IMR-90 (cell line): ENCODE measurements at regions not wholly inside any gene's neighbourhood (a gene's known extent, or its start where the extent isn't known, plus 50 kb on each side); places are given as distances from the start of the nearest gene placed in this dataset.

Experiments
- ATAC-seq: fragments of 200-7000 bp; cut with Tn5 transposase; 2 replicates; pipeline ENCODE4 v1.9.1; 2020; ENCODE audit warnings: low read depth, mild to moderate bottlenecking, moderate library complexity
- BruUV-seq: library from RNA; stranded (reverse); fragments of 400-500 nt; replicated peaks from 2 replicates; lab custom pipeline; 2021; lab: Mats Ljungman, UMichigan
- CTCF ChIA-PET: fragments of 300-600 bp; formaldehyde crosslinking; extraction: SDS; loops from one replicate; lab custom pipeline; 2021; ENCODE audit warnings: antibody characterized with exemption; lab: Yijun Ruan, JAX
- POLR2A ChIA-PET: fragments of 300-600 bp; sonication (Branson Sonifier 250); formaldehyde crosslinking; loops from one replicate; lab custom pipeline; 2022; ENCODE audit warnings: antibody characterized with exemption; ENCODE audit not compliant: unreplicated experiment; lab: Charles Lee
- DNase-seq: peaks from one replicate; pipeline ENCODE4 v3.0.0; 2013
- H2AFZ ChIP-seq: replicated peaks from 2 replicates; pipeline ENCODE3; 2013; ENCODE audit warnings: low read length, mild to moderate bottlenecking; ENCODE audit not compliant: poor library complexity
- H2AK5ac ChIP-seq: 2 replicates; pipeline ENCODE4 v1.6.1; 2013; ENCODE audit warnings: low read depth, low read length, inconsistent platforms
- H2AK9ac ChIP-seq: replicated peaks from 2 replicates; pipeline ENCODE3; 2013; ENCODE audit warnings: mild to moderate bottlenecking, low read depth, low read length, moderate library complexity; ENCODE audit not compliant: poor library complexity
- H2BK120ac ChIP-seq: 2 replicates; pipeline ENCODE4 v1.6.1; 2013; ENCODE audit warnings: low read depth, low read length, inconsistent platforms
- H2BK15ac ChIP-seq: 3 replicates; pipeline ENCODE4 v1.6.1; 2013; ENCODE audit warnings: low read depth, low read length, inconsistent platforms
- H2BK20ac ChIP-seq: 2 replicates; pipeline ENCODE4 v1.6.1; 2013; ENCODE audit warnings: low read depth, mild to moderate bottlenecking, inconsistent platforms, low read length, moderate library complexity
- H2BK5ac ChIP-seq: 2 replicates; pipeline ENCODE4 v1.6.1; 2013; ENCODE audit warnings: mild to moderate bottlenecking, low read depth, low read length, inconsistent platforms; ENCODE audit not compliant: poor library complexity, severe bottlenecking
- H3K14ac ChIP-seq: replicated peaks from 2 replicates; pipeline ENCODE4 v1.6.1; 2013; ENCODE audit warnings: low read depth, low read length, inconsistent platforms
- H3K18ac ChIP-seq: 2 replicates; pipeline ENCODE4 v1.6.1; 2013; ENCODE audit warnings: low read depth, low read length, control low read depth
- H3K23ac ChIP-seq: 2 replicates; pipeline ENCODE4 v1.6.1; 2013; ENCODE audit warnings: low read depth, low read length, inconsistent platforms
- H3K27ac ChIP-seq: 2 replicates; pipeline ENCODE4 v1.5.1; 2013; ENCODE audit warnings: mild to moderate bottlenecking, control low read depth, low read length; ENCODE audit not compliant: insufficient read depth
- H3K27me3 ChIP-seq: 2 replicates; pipeline ENCODE4 v1.6.1; 2013; ENCODE audit warnings: low read length; ENCODE audit not compliant: control insufficient read depth, insufficient read depth
- H3K36me3 ChIP-seq: 2 replicates; pipeline ENCODE4 v1.6.1; 2013; ENCODE audit warnings: low read length, mixed read lengths; ENCODE audit not compliant: control insufficient read depth, insufficient read depth
- H3K4ac ChIP-seq: 2 replicates; pipeline ENCODE4 v1.6.1; 2013; ENCODE audit warnings: low read depth, low read length, inconsistent platforms
- H3K4me1 ChIP-seq: 2 replicates; pipeline ENCODE4 v1.6.1; 2013; ENCODE audit warnings: low read length, mixed read lengths; ENCODE audit not compliant: control insufficient read depth, insufficient read depth
- H3K4me2 ChIP-seq: 2 replicates; pipeline ENCODE4 v1.6.1; 2013; ENCODE audit warnings: low read depth, mild to moderate bottlenecking, control low read depth, low read length, moderate library complexity
- H3K4me3 ChIP-seq: 2 replicates; pipeline ENCODE4 v1.5.1; 2013; ENCODE audit warnings: low read depth, mild to moderate bottlenecking, control low read depth, low read length, moderate library complexity; ENCODE audit not compliant: insufficient read depth
- H3K56ac ChIP-seq: 2 replicates; pipeline ENCODE4 v1.6.1; 2013; ENCODE audit warnings: low read length, inconsistent platforms; ENCODE audit not compliant: insufficient read depth; ENCODE audit errors: extremely low read depth
- H3K79me1 ChIP-seq, 2 experiments: 2 replicates each; pipeline ENCODE4 v1.6.1; 2013; ENCODE audit warnings: low read length in 2 of 2, inconsistent platforms in 1 of 2, low read depth in 1 of 2
- H3K9ac ChIP-seq: 2 replicates; pipeline ENCODE4 v1.6.1; 2013; ENCODE audit warnings: low read depth, low read length, control low read depth
- H3K9me1 ChIP-seq: 2 replicates; pipeline ENCODE4 v1.6.1; 2013; ENCODE audit warnings: low read length, inconsistent platforms; ENCODE audit not compliant: insufficient read depth
- H3K9me3 ChIP-seq: 2 replicates; pipeline ENCODE4 v1.6.1; 2013; ENCODE audit warnings: low read length; ENCODE audit not compliant: control insufficient read depth, insufficient read depth
- H4K20me1 ChIP-seq: 2 replicates; pipeline ENCODE4 v1.6.1; 2013; ENCODE audit warnings: low read length, inconsistent platforms; ENCODE audit not compliant: insufficient read depth
- H4K5ac ChIP-seq: 2 replicates; pipeline ENCODE4 v1.6.1; 2013; ENCODE audit warnings: mild to moderate bottlenecking, low read depth, low read length, control low read depth
- H4K8ac ChIP-seq, 2 experiments: 2 replicates each; pipeline ENCODE4 v1.6.1; 2013; ENCODE audit warnings: low read depth in 2 of 2, low read length in 2 of 2, control low read depth in 1 of 2, inconsistent platforms in 1 of 2
- H4K91ac ChIP-seq: 2 replicates; pipeline ENCODE4 v1.6.1; 2013; ENCODE audit warnings: low read depth, low read length, inconsistent platforms; ENCODE audit not compliant: insufficient read depth
- BHLHE40 ChIP-seq: fragments of 150-350 bp; IDR thresholded peaks from 2 replicates; pipeline ENCODE4 v1.6.1; 2016; ENCODE audit warnings: mild to moderate bottlenecking, low read depth, low read length
- CEBPB ChIP-seq: IDR thresholded peaks from 2 replicates; pipeline ENCODE4 v1.6.1; 2012; ENCODE audit warnings: low read depth, low read length, improper control_type of control experiment
- CHD1 ChIP-seq: IDR thresholded peaks from 2 replicates; pipeline ENCODE4 v1.6.1; 2012; ENCODE audit warnings: low read depth, low read length, improper control_type of control experiment
- CTCF ChIP-seq: conservative IDR thresholded peaks from 2 replicates; pipeline ENCODE4 v1.5.1; 2012; ENCODE audit warnings: mild to moderate bottlenecking, low read depth, low read length, improper control_type of control experiment
- ELK1 ChIP-seq: fragments of 150-350 bp; IDR thresholded peaks from 2 replicates; pipeline ENCODE4 v1.6.1; 2016; ENCODE audit warnings: low read depth, mild to moderate bottlenecking, low read length, moderate library complexity, borderline replicate concordance
- FOS ChIP-seq: fragments of 150-350 bp; IDR thresholded peaks from 2 replicates; pipeline ENCODE4 v1.6.1; 2016; ENCODE audit warnings: low read depth, low read length
- MAFK ChIP-seq: IDR thresholded peaks from 2 replicates; pipeline ENCODE4 v1.6.1; 2012; ENCODE audit warnings: low read depth, low read length, improper control_type of control experiment
- MAZ ChIP-seq: IDR thresholded peaks from 2 replicates; pipeline ENCODE4 v1.6.1; 2012; ENCODE audit warnings: low read depth, mild to moderate bottlenecking, low read length, improper control_type of control experiment, moderate library complexity, borderline replicate concordance
- MXI1 ChIP-seq: IDR thresholded peaks from 2 replicates; pipeline ENCODE4 v1.6.1; 2012; ENCODE audit warnings: low read depth, mild to moderate bottlenecking, low read length, moderate library complexity, borderline replicate concordance
- NFE2L2 ChIP-seq: fragments of 150-350 bp; IDR thresholded peaks from 2 replicates; pipeline ENCODE4 v1.6.1; 2016; ENCODE audit warnings: low read depth, mild to moderate bottlenecking, low read length
- POLR2A ChIP-seq: IDR thresholded peaks from 2 replicates; pipeline ENCODE4 v1.6.1; 2012; ENCODE audit warnings: mild to moderate bottlenecking, low read depth, low read length
- RAD21 ChIP-seq: IDR thresholded peaks from 2 replicates; pipeline ENCODE4 v1.6.1; 2012; ENCODE audit warnings: low read length, improper control_type of control experiment
- RCOR1 ChIP-seq: IDR thresholded peaks from 2 replicates; pipeline ENCODE4 v1.6.1; 2012; ENCODE audit warnings: mild to moderate bottlenecking, low read length, improper control_type of control experiment; ENCODE audit not compliant: insufficient replicate concordance
- RFX5 ChIP-seq: IDR thresholded peaks from 2 replicates; pipeline ENCODE4 v1.8.0; 2012; ENCODE audit warnings: low read depth, mild to moderate bottlenecking, low read length, moderate library complexity
- SMC3 ChIP-seq: fragments of 150-350 bp; IDR thresholded peaks from 2 replicates; pipeline ENCODE4 v1.6.1; 2016; ENCODE audit warnings: low read depth, mild to moderate bottlenecking, antibody characterized with exemption, low read length, moderate library complexity
- USF2 ChIP-seq: fragments of 150-350 bp; IDR thresholded peaks from 2 replicates; pipeline ENCODE4 v1.6.1; 2017; ENCODE audit warnings: mild to moderate bottlenecking, antibody characterized with exemption, low read length, low read depth
- WGBS, 2 experiments: methylation state at CpG; one replicate each; pipeline versions ENCODE4 v1.1.5 to v1.1.7; 2013; ENCODE audit warnings: missing lambda C conversion rate in 2 of 2; ENCODE audit not compliant: insufficient read length in 1 of 2; ENCODE audit errors: extremely low coverage in 2 of 2; 5-methylcytosine and 5-hydroxymethylcytosine counted together
- dilution Hi-C: fragments of 300-500 bp; cut with HindIII; formaldehyde crosslinking; loops from one replicate; pipeline ENCODE4 v1.14.3; 2018; ENCODE audit warnings: low sequenced_read_pairs; ENCODE audit not compliant: unreplicated experiment
- in situ Hi-C: fragments of 300-500 bp; cut with MboI; formaldehyde crosslinking; loops from 3 replicates; pipeline ENCODE4 v1.14.3; 2019; ENCODE audit warnings: low sequenced_read_pairs, inconsistent platforms, mixed read lengths
- intact Hi-C: fragments of 100-400 bp; cut with micrococcal nuclease; formaldehyde crosslinking; loops from 2 replicates; pipeline ENCODE4 v1.10.0; 2022

- no peaks in the 10 kb centered on the region for H3K9me1 ChIP-seq
- ChIA-PET CTCF (no interaction called here), POLR2A (interaction anchor here (0.6 kb wide), 1 partner anchor 36 kb away, joined by 6 read pairs; no protein-coding TSS in a partner anchor)
- H3K27ac ChIP-seq = no peak overlapping the region
- in situ Hi-C loops (no loop called here), dilution Hi-C loops (no loop called here), intact Hi-C loops (no loop called here)
- H3K9me3 ChIP-seq = no peaks in the 10 kb centered on the region
- BruUV-seq = no TSS peak
- H3K4me3 ChIP-seq = no peak overlapping the region
- no peak overlapping the region for H3K4me2 ChIP-seq
- H3K14ac ChIP-seq = no peak overlapping the region
- no peak overlapping the region for H3K4ac ChIP-seq
- no peak overlapping the region for H2BK120ac ChIP-seq
- H3K23ac ChIP-seq = no peak overlapping the region
- H2AK5ac ChIP-seq = no peak overlapping the region
- no peak overlapping the region for H4K5ac ChIP-seq
- no peaks in the 10 kb centered on the region for H3K36me3 ChIP-seq
- H3K56ac ChIP-seq = no peak overlapping the region
- no peak for DNase-seq
- H3K79me1 ChIP-seq = no peaks in the 10 kb centered on the region
- no peak overlapping the region for H2AK9ac ChIP-seq
- H2BK5ac ChIP-seq = no peak overlapping the region
- WGBS, 2 experiments = no CpG with 5 or more reads among the region's 1 CpG
- no peaks in the 10 kb centered on the region for H3K27me3 ChIP-seq
- no peak for ATAC-seq
- no peak overlapping the region for H2BK20ac ChIP-seq
- H2AFZ ChIP-seq = no peak overlapping the region
- H4K8ac ChIP-seq = no peak overlapping the region
- TF ChIP-seq BHLHE40 = no peak
- no peak for TF ChIP-seq RCOR1
- TF ChIP-seq NFE2L2 = no peak
- no peak for TF ChIP-seq SMC3
- no peak for TF ChIP-seq MXI1
- no peak for TF ChIP-seq POLR2A
- no peak for TF ChIP-seq FOS
- no peak for TF ChIP-seq USF2
- TF ChIP-seq CHD1 = no peak
- TF ChIP-seq MAZ = no peak
- no peak for TF ChIP-seq MAFK
- TF ChIP-seq ELK1 = no peak
- no peak for TF ChIP-seq CTCF
- TF ChIP-seq RAD21 = no peak
- TF ChIP-seq RFX5 = no peak
- no peak for TF ChIP-seq CEBPB
- no peak overlapping the region for H3K9ac ChIP-seq
- H2BK15ac ChIP-seq = no peak overlapping the region
- H3K18ac ChIP-seq = no peak overlapping the region
- H4K20me1 ChIP-seq = no peaks in the 10 kb centered on the region
- no peaks in the 10 kb centered on the region for H3K4me1 ChIP-seq
- no peak overlapping the region for H4K91ac ChIP-seq
Measured at GRCh38 chrX:101732870-101733269, 73.2 kb upstream of the ARMCX2 start.
